AG04450 (cell line): ENCODE measurements at regions not wholly inside any gene's neighbourhood (a gene's known extent, or its start where the extent isn't known, plus 50 kb on each side); places are given as distances from the start of the nearest gene placed in this dataset.
"Not testable (repeated sequence)": the region's sequence is repeated elsewhere in the genome, so short reads cannot be mapped to it uniquely, and the experiment has no call there.

Experiments
- CTCF ChIA-PET: fragments of 300-600, 350-600 bp; formaldehyde crosslinking; extraction: SDS; loops from one replicate; lab custom pipeline; 2022; ENCODE audit warnings: antibody characterized with exemption, inconsistent platforms; lab: Charles Lee
- POLR2A ChIA-PET: fragments of 350-600 bp; formaldehyde crosslinking; extraction: SDS; loops from one replicate; lab custom pipeline; 2021; ENCODE audit warnings: antibody characterized with exemption, inconsistent platforms; lab: Yijun Ruan, JAX
- DNase-seq: peaks from one replicate; pipeline ENCODE4 v3.0.0-alpha.2; 2011; ENCODE audit warnings: low read depth, low spot score
- H3K27ac ChIP-seq: one replicate; pipeline ENCODE4 v1.5.1; 2012; ENCODE audit warnings: low read depth, low read length, control low read depth
- H3K27me3 ChIP-seq: one replicate; pipeline ENCODE4 v1.6.0; 2012; ENCODE audit warnings: low read length; ENCODE audit not compliant: control insufficient read depth, insufficient read depth
- H3K4me3 ChIP-seq: 2 replicates; pipeline ENCODE4 v1.5.1; 2011; ENCODE audit warnings: mild to moderate bottlenecking, low read depth, low read length, control low read depth
- H3K9me3 ChIP-seq: 2 replicates; pipeline ENCODE4 v1.5.1; 2012; ENCODE audit warnings: low read length; ENCODE audit not compliant: control insufficient read depth, insufficient read depth
- TF ChIP-seq, protein P1 (sequence below): IDR thresholded peaks from 2 replicates; pipeline ENCODE4 v1.5.1; 2011; ENCODE audit warnings: low read depth, low read length, control low read depth, inconsistent platforms

GRCh38 chr5:102107865-102108264 lies 188.2 kb downstream of the SLCO4C1 start:
- H3K27ac ChIP-seq: no peak overlapping the region
- no peaks in the 10 kb centered on the region for H3K27me3 ChIP-seq
- TF ChIP-seq, protein P1, sequence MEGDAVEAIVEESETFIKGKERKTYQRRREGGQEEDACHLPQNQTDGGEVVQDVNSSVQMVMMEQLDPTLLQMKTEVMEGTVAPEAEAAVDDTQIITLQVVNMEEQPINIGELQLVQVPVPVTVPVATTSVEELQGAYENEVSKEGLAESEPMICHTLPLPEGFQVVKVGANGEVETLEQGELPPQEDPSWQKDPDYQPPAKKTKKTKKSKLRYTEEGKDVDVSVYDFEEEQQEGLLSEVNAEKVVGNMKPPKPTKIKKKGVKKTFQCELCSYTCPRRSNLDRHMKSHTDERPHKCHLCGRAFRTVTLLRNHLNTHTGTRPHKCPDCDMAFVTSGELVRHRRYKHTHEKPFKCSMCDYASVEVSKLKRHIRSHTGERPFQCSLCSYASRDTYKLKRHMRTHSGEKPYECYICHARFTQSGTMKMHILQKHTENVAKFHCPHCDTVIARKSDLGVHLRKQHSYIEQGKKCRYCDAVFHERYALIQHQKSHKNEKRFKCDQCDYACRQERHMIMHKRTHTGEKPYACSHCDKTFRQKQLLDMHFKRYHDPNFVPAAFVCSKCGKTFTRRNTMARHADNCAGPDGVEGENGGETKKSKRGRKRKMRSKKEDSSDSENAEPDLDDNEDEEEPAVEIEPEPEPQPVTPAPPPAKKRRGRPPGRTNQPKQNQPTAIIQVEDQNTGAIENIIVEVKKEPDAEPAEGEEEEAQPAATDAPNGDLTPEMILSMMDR: no peak
- peaks cover 12% of the 10 kb centered on the region; the same call in 1 of the 2 replicates for H3K9me3 ChIP-seq
- no peak for DNase-seq
- ChIA-PET POLR2A (no interaction called here), CTCF (no interaction called here)
- no peak overlapping the region for H3K4me3 ChIP-seq

- ChIA-PET POLR2A (no interaction called here), CTCF (no interaction called here)
- peaks cover 12% of the 10 kb centered on the region; the same call in 1 of the 2 replicates for H3K9me3 ChIP-seq
- H3K27me3 ChIP-seq: no peaks in the 10 kb centered on the region
- no peak for DNase-seq
- H3K27ac ChIP-seq: no peak overlapping the region
- H3K4me3 ChIP-seq: no peak overlapping the region
- TF ChIP-seq, protein P1: no peak
Measured at GRCh38 chr5:102106599-102106998, 189.5 kb downstream of the SLCO4C1 start.

GRCh38 chr5:102099766-102100331 lies 196.2 kb downstream of the SLCO4C1 start:
- Histone ChIP-seq H3K27me3 (no peaks in the 10 kb centered on the region), H3K4me3 (no peak overlapping the region), H3K9me3 (peaks cover 6% of the 10 kb centered on the region), H3K27ac (no peak overlapping the region)
- TF ChIP-seq, protein P1: no peak
- DNase-seq: no peak
- ChIA-PET POLR2A (no interaction called here), CTCF (no interaction called here)

- H3K9me3 ChIP-seq, H3K4me3 ChIP-seq, H3K27me3 ChIP-seq, DNase-seq, CTCF ChIA-PET, POLR2A ChIA-PET, H3K27ac ChIP-seq: not testable (repeated sequence)
Measured at GRCh38 chr5:102099083-102099482, 197.0 kb downstream of the SLCO4C1 start.

DNA sequence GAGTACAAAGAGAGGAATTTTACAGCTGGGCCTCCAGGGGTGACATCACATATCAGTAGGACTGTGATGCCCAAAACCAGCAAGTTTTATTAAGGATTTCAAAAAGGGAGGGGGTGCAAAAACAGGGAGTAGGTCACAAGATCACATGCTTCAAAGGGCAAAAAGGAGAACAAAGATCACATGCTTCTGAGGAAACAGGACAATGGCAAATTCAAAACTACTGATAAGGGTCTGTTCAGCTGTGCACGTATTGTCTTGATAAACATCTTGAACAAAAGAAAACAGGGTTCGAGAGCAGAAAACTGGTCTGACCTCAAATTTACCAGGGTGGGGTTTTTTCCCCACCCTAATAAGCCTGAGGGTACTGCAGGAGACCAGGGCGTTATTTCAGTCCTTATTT lies 197.5 kb downstream of the SLCO4C1 start:
- H3K27ac ChIP-seq, H3K4me3 ChIP-seq, H3K9me3 ChIP-seq, DNase-seq, CTCF ChIA-PET, POLR2A ChIA-PET, H3K27me3 ChIP-seq: not testable (repeated sequence)

DNA sequence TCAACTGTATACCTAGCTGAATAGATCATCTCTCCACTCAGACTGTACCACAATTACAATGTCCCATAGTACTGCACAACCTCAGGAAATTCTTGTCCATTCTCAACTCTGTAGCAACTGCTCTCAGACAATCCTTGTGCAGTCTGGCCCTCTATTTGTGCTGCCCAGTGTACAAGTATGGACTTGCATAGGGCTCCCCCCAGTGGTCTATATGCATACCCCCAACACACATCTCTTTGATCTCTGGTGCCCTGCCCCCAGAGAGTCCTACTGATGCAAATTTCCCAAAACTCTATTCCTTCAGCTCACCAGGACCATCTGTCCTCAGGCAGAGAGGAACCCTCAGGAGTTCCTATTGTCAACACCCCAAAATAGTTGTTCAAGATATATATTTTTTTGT lies 205.3 kb downstream of the SLCO4C1 start:
- H3K9me3 ChIP-seq: peaks cover 8% of the 10 kb centered on the region
- H3K27ac ChIP-seq: no peak overlapping the region
- ChIA-PET CTCF (no interaction called here), POLR2A (no interaction called here)
- TF ChIP-seq, protein P1: peak; percentile 26
- no peak overlapping the region for H3K4me3 ChIP-seq
- H3K27me3 ChIP-seq: no peaks in the 10 kb centered on the region
- no peak for DNase-seq
